ENCODE measurements at regions not wholly inside any gene's neighbourhood (a gene's known extent, or its start where the extent isn't known, plus 50 kb on each side); places are given as distances from the start of the nearest gene placed in this dataset.
"Not testable (repeated sequence)": the region's sequence is repeated elsewhere in the genome, so short reads cannot be mapped to it uniquely, and the experiment has no call there.

DNA sequence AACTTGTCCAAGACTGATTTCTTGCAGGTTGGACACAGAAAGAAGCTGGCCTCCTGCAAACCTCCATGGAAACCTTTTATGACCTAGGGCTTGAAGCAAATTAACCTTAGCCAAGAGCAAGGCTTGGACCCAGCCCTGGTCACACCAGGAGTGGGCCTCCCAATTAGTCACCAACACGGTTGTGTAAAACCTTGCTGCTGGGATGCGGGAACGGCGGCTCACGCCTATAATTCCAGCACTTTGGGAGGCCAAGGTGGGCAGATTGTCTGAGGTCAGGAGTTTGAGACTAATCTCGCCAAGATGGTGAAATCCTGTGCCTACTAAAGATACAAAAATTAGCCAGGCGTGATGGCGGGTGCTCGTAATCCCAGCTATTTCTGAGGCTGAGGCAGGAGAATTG lies 419.9 kb downstream of the AASDHPPT start:
- DNase-seq (ENCODE audit: low read depth) = no peak

DNA sequence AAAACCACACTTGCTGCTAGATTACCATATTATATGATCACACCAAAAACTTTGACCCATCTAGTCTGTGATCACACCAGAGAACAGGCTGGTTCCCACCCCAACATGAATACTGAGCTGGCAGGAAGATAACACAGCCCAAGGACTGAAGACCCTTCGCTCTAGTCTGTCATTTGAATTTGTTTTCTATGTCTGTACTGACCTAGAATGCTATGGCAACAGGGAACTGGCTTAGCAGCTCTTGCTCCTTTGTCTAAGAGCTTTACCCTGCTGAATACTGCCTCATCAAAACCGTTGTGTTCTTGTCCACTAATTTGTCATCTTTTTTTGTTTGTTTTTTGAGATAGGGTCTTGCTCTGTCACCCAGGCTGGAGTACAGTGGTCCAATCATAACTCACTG lies 420.4 kb downstream of the AASDHPPT start:
- no peak for DNase-seq (ENCODE audit: low read depth)

DNA sequence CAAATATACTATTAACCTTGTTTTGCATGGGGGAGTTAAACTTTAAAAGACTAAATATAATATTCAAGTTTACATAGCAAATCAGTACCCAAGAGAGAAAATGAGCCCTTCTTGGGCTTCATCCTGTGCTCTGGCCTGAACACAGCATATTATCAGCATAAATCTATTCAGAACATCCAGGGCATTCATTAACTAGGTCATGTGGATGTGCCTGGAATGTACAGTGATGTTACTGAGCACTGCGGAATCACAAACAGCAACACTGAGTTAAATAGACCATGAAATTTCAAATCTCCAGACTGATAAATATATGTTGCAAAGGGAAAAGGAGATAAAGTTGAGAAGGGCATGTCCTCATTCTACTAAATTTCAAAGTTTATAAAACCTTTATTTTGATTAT lies 426.4 kb downstream of the AASDHPPT start:
- DNase-seq (ENCODE audit: low read depth) = peak; percentile 88

DNA sequence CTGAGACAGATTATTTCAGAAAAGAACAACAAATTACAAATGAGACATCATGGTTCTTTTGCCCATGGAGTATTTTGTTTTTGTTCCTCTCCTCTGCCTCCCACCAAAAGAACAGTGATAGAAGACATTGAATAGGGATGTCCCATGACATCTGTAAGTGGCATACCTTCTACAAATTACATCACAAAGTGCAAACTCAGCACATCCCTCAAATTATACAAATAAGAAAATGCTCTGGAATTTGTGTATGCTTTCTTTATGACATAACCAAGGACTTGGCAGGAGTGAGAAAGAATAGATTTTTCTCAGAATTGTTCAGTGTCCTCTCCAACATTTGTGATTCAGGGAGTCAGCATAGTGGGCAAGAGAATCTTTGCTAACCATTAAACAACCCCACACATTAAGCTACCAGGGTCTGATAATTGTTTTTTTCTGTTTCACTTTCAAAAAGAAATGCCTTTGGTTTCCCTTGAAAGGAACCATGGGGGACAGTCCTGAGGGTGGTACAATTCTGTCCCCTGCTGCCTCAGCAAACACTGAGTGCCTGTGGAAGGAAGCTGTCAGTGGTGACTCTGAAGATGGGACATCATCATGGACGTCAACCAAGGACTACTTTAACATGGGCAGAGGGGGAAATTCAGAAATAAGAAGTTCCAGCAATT lies 430.3 kb downstream of the AASDHPPT start:
- no peak for DNase-seq (ENCODE audit: low read depth)

DNA sequence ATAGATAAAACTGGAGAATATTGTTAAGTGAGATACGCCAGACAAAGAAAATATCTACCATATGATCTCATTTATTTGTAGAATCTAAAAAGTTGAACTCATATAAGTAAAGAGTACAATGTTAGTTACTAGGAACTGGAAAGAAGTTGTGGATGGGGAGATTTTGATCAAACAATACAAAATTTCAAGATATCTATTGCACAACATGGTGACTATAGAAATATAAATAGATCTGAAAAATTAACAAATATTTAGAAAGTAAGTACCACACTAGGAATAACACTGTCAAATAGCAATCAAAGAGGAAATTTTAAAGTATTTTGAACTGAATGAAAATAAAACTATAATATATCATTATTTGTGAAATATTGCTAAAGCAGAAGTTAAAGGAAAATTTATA lies 437.2 kb downstream of the AASDHPPT start:
- DNase-seq (ENCODE audit: low read depth) = no peak

DNA sequence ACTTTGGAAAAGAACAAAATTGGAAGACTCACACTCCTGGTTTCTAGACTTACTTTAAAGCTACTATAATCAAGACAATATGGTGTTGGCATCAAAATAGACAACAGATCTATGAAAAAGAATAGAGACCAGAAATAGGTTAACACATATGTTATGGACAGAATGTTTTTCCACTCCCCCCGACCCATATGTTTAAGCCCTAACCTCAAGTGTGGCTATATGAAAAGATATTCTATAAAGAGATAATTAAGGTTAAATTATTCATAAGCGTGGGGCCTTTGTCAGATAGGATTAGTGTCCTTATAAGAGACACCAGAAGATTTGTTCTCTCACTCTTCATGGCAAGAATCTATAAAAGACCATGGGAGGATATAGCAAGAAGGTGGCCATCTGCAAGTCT lies 440.0 kb downstream of the AASDHPPT start:
- DNase-seq (ENCODE audit: low read depth) = no peak

DNA sequence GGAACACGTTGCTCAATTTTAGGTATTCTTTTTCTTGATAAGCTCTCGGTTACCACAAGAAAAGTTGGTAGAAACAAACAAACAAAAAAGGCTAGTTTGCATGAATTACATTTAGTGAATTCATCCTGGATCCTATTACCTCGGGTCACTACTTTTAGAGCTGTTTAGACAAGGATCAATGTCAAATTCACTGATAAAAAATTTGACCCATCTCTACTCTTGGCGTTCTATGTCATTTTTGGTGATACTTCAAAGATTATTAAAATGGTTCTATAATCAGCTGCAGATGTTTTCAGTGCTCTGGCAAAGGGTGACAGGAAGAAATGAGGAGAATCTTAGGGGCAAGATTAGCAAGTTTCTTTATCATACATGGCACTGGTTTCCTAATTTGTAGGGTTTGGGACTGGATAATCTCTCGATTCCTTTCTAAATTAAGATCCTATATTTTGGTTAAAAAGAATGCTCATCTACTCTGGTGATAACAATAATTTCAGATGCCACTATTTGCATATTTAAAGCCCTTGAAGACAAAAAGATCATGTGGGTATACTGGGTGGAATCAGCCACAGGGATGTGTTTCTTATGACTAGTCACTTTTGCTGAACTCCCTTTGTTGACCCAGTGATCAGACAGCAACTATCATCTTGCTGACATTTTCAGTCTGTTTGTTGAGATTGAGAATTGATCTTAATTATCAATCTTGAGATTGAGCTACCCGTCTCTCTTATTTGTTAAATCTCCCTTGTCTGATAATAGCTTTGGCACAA lies 442.9 kb downstream of the AASDHPPT start:
- DNase-seq (ENCODE audit: low read depth) = peak; percentile 45

DNA sequence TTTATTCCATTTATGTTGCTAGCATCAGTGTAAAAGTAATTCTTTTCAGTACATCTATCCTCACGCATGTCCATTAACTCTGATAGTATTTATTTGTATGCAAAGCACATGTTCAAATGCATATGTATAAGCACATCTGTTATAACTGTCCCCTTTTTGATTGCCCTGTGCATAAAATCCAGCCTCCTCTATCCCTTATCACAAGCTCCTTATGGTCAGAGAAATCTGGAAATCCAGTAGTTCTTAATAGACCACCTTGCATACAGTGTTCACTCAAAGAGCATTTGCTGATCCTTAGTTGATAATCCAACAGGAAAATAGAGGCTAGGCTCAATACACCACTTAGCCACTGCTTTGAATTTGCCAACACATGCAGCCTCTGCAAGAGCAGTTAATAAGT lies 443.5 kb downstream of the AASDHPPT start:
- no peak for DNase-seq (ENCODE audit: low read depth)

DNA sequence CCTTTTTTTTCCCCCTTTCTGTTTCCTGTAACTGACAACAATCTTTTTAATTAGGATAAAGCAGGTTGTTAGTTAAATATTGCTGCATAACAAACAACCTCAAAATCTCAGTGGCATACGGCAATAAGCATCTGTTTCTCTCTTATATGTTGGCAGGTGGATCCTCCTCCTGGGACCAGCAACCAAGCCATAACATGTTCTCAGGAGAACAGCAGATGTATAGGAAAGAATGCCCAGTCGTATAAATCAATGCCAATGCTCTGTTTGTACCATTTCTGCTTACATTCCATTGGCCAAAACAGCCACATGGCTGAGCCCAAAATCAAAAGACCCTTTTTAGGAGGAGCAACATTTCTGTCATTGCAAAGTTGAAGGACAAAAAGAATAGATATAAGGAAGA lies 445.7 kb downstream of the AASDHPPT start:
- DNase-seq (ENCODE audit: low read depth) = no peak

DNA sequence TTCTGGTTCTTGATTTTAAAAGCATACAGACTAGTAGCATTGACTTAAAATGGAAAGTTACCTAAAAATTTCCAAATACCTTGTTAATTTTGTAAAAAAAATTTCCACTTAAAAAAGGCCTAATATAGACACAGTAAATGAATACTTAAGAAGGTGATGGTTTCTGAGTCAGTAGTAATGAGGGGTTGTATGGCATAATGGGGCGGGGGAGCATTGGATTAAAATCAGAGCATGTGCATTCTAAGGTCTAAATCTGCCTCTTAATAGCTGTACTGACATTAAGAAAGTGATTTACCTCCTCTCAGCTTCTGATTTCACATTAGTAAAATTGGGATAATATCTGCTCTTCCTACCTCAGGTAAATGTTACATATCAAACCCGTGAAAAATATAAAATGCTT lies 446.5 kb downstream of the AASDHPPT start:
- no peak for DNase-seq (ENCODE audit: low read depth)

GRCh38 chr11:106524436-106524835 lies 447.0 kb downstream of the AASDHPPT start:
- DNase-seq (ENCODE audit: low read depth) = no peak

- not testable (repeated sequence) for DNase-seq (ENCODE audit: low read depth)
Observed at GRCh38 chr11:106531648-106532047, 454.2 kb downstream of the AASDHPPT start.

DNA sequence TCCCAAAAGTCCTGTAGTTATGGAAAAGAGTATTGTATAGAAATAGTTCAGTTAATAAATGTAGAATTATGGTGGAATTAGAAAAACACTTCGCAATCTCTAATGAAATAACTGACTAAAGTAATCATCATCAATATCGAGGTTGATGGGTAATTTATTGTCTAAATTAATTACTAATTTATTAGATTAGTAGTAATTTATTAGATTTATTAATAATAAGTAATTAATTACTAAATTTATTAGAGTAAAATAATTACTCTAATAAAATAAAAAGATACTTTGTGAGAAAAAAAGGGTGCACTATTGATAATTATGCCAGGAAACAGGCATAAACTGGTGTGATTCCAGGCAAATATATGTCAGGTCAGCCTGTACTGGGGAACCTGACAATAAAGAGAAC lies 455.6 kb downstream of the AASDHPPT start:
- no peak for DNase-seq (ENCODE audit: low read depth)

DNA sequence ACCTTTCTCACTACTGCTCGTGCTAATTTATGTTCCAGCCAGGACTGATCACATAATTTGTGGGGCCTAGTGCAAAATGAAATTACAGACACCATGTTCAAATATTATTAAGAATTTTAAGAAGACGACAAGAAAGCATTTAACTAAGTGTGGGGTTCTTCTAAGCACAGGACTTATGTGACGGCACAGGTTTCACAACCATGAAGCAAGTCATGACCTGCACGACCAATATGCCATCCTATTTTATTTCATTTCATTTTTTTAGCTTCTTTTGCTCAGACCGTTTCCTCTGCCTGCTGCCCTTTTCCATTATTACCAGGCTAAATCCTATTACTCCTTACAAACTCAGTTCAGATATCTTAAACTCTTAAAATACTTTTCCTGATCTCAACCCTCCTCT lies 462.5 kb downstream of the AASDHPPT start:
- no peak for DNase-seq (ENCODE audit: low read depth)

DNA sequence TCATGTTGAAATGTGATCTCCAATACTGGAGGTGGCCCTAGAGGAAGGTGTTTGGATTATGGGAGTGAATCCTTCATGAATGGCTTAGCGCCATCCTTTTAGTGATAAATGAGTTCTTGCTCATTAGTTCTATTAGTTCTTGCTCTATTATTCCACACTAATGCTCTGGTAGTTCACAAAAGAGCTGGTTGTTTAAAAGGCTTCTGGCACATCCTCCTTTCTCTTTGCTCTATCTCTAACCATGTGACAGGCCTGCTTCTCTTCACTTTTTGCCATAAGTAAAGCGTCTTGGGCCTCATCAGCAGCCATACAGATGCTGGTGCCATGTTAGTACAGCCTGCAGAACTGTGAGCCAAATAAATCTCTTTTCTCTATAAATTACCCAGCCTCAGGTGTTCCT lies 469.9 kb downstream of the GUCY1A2 start:
- no peak for DNase-seq (ENCODE audit: low read depth)

- no peak for DNase-seq (ENCODE audit: low read depth)
Observed at GRCh38 chr11:106551744-106552673, 466.3 kb downstream of the GUCY1A2 start.

- DNase-seq (ENCODE audit: low read depth) = no peak
Observed at GRCh38 chr11:106552694-106553203, 465.5 kb downstream of the GUCY1A2 start.

DNA sequence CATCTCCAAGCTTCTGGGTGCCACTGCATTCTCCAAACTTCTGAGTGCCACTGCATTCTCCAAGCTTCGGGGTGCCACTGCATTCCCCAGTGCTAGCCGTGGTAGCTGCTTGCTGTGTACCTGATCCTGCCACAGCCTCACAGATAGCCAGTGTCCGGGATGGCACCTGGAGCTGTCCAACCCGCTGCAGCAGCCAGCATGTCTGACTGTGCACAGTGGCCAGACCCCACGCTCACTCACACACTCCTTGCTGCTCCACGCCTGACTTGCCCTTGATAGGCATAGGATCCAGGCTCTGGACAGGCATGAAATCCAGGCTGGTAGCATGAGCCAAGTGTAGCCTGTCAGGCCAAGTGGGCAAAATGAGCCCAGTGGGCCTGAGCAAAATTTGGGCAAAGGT lies 465.0 kb downstream of the GUCY1A2 start:
- DNase-seq (ENCODE audit: low read depth) = no peak

- DNase-seq (ENCODE audit: low read depth) = not testable (repeated sequence)
Observed at GRCh38 chr11:106555566-106556250, 462.6 kb downstream of the GUCY1A2 start.

- DNase-seq (ENCODE audit: low read depth) = no peak
Observed at GRCh38 chr11:106565326-106565725, 452.9 kb downstream of the GUCY1A2 start.

DNA sequence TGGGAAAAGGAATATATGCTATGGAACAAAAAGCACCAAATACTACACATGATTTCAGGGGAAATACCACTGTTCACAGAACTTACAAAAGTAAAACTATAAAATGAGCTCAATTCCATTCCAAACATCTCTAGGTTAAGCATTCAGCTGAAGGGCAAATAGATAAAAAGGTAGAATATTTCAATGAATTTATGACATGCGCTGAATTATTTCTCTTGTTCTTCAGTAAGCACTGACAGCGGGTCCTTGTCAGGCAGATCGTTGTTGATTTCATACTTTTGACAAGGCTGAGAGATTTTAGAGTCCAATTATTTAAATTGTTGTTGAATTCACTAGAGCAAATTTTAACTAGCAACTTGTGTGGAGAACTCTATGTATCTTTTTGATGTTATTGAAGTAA lies 449.6 kb downstream of the GUCY1A2 start:
- no peak for DNase-seq (ENCODE audit: low read depth)

- not testable (repeated sequence) for DNase-seq (ENCODE audit: low read depth)
Observed at GRCh38 chr11:106577384-106577783, 440.9 kb downstream of the GUCY1A2 start.
